Right cardiac atrium (tissue), 5 donors: ENCODE measurements at regions not wholly inside any gene's neighbourhood (a gene's known extent, or its start where the extent isn't known, plus 50 kb on each side); places are given as distances from the start of the nearest gene placed in this dataset.
A peak's percentile ranks its signal among the peaks of the same experiment; 100 is the strongest.

ENCODE experiments used
- ATAC-seq, 2 donors: fragments of 200-7000 bp; cut with Tn5 transposase; one replicate each; pipeline versions ENCODE4 v1.8.0 to v1.9.1; 2020; ENCODE audit warnings: moderate library complexity in 2 of 2, mild to moderate bottlenecking in 1 of 2
- DNase-seq, 3 donors: peaks; one replicate each; pipeline ENCODE4 v3.0.0-alpha.2; 2020
- H3K27ac ChIP-seq: one replicate; pipeline ENCODE4 v1.5.1; 2013; ENCODE audit warnings: mild to moderate bottlenecking, low read length, control low read depth, moderate library complexity
- H3K27me3 ChIP-seq: one replicate; pipeline ENCODE4 v1.6.1; 2013; ENCODE audit not compliant: control insufficient read depth, insufficient read depth
- H3K4me1 ChIP-seq: one replicate; pipeline ENCODE4 v1.6.1; 2013; ENCODE audit warnings: low read length; ENCODE audit not compliant: control insufficient read depth, insufficient read depth
- H3K4me3 ChIP-seq: one replicate; pipeline ENCODE4 v1.5.1; 2013; ENCODE audit warnings: low read length, control low read depth
- H3K9me3 ChIP-seq: one replicate; pipeline ENCODE4 v1.6.1; 2013; ENCODE audit warnings: low read length; ENCODE audit not compliant: control insufficient read depth
- WGBS: extraction: QIAGEN DNeasy Blood & Tissue Kit; methylation state at CpG from one replicate; pipeline ENCODE4 v1.1.7; 2013; 5-methylcytosine and 5-hydroxymethylcytosine counted together
- intact Hi-C, 4 donors: fragments of 100-400 bp; cut with DNase I; formaldehyde crosslinking; loops; one replicate each; pipeline versions ENCODE4 v1.11.0 to v1.14.0; 2022 to 2023
- donor health status: healthy with polysubstance abuse.
- donor health status: DM: no; HTN: yes; CAD: no.
- donor health status: DM: no; HTN: no; CAD: no.
- donor health status: DM: no; HTN: yes; CAD: no; lungs with severe emphysema.
- donor health status: DM: yes; HTN: yes; CAD: no.

DNA sequence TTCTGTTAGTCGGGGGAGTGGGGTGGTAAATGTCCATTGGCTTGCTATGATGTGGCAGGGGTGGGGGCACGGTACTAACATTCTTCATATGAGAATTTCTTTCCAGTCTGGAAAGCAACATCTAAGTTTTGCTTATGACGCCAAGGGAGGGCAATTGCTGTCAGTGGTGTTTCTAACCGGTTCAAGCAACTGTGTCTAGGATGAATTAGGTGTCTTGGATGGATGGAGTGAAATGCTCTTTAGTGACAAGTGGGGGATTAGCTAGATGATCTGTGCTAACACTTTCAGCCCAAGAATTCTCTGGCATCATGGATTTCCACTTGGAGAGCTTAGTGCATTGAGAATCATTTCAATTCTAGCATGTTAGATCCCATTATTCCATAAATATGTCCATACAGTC lies 262.6 kb upstream of the SORL1-AS1 start:
- no peak for DNase-seq
- Histone ChIP-seq H3K4me1 (no peaks in the 10 kb centered on the region), H3K27ac (no peak overlapping the region), H3K9me3 (no peaks in the 10 kb centered on the region), H3K4me3 (no peak overlapping the region), H3K27me3 (no peaks in the 10 kb centered on the region)
- intact Hi-C loops, result no loop called here
- no peak for ATAC-seq
- WGBS, result 68% methylated on average over 4 of the region's 4 CpGs

DNA sequence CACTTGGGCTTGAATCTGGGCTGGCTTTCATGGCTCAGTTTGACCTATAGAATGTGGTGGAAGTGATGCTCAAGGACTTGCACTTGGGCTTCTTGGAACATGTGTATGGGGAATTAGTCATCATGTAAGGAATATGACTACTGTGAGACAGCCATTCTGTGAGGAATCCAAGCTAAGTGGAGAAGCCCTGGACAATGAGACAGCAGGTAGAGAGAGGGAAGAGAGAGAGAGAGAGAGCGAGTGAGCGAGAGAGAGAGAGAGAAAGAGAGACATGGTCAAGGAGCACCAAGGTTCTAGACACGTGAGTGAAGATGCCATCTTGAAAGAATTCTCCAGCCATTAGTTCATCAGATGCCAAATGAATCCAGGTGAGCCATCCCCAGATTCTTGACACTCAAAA lies 261.6 kb upstream of the SORL1-AS1 start:
- WGBS, result 94% methylated on average over 3 of the region's 3 CpGs
- DNase-seq, result no peak
- intact Hi-C loops, result no loop called here
- no peak for ATAC-seq
- no peaks in the 10 kb centered on the region for H3K27me3 ChIP-seq
- H3K27ac ChIP-seq, result no peak overlapping the region
- H3K9me3 ChIP-seq, result no peaks in the 10 kb centered on the region
- H3K4me3 ChIP-seq, result no peak overlapping the region
- no peaks in the 10 kb centered on the region for H3K4me1 ChIP-seq

DNA sequence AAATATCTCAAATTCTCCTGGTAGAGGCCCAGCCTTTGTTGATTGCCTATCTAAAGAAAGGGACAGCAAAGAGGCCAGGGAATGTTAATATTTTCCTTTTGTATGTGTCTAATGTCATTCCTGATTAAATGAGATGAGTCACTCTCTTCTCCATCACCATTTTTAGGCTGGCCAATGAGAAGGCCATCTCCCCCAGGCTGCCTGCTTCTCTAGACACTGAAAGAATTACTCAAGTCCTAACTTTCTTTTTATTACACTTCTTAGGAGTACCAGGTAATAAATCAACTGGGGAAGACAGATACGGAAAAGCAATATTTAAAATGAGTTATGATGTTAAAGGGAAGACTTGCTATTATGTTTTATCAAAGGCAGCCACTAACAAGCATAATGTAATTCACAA lies 259.2 kb upstream of the SORL1-AS1 start:
- no peaks in the 10 kb centered on the region for H3K4me1 ChIP-seq
- no peak overlapping the region for H3K4me3 ChIP-seq
- ATAC-seq (no peak), DNase-seq (no peak)
- intact Hi-C loops, result no loop called here
- H3K9me3 ChIP-seq, result no peaks in the 10 kb centered on the region
- WGBS, result 90% methylated on average over 1 of the region's 1 CpG
- H3K27ac ChIP-seq, result no peak overlapping the region
- H3K27me3 ChIP-seq, result no peaks in the 10 kb centered on the region

DNA sequence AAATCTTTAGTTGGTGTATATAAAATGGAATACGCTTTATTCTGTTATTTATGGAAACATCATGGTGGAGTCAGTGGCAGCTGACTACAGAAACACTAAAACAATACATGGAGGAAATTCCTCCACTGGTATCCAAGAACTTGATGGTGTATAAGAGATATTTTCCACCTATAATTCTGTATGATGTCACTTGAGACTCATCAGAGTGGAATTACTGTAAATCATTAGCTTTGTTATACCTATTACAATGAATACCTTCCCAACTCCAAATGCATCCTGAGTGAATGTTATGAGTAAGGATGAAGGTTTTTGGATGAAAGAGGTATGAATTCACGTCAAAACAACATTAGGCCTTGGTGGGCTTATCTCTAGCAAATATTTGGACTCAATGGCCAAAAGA lies 258.5 kb upstream of the SORL1-AS1 start:
- ATAC-seq (no peak), DNase-seq (no peak)
- H3K27ac ChIP-seq, result no peak overlapping the region

DNA sequence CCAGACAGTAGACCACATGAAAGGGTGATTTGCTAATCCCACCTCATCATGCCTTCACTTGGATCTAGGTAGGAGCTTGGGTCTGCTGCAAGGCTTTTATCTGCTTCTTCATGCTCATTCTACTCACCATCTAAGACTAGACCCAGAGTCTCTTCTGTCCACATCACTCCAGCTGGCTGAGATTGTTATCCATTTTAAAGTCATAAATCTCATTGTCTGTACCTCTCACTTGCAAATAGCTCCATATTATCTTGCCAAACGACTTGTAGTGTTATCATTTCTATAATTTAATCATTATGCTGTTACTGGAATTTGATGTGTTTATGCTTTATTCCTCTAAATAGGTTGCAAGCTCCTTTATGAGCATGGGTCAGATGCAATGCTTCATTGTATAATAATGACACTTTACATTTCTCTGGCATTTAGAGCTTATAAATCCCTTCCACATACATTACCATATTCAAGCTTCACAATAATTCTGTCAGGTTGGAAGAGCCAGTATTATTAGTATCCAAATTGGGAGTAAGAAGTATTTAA lies 254.2 kb upstream of the SORL1-AS1 start:
- no peaks in the 10 kb centered on the region for H3K9me3 ChIP-seq
- intact Hi-C loops, result no loop called here
- ATAC-seq (no peak), DNase-seq (no peak)
- no peaks in the 10 kb centered on the region for H3K27me3 ChIP-seq
- no peak overlapping the region for H3K27ac ChIP-seq
- no peaks in the 10 kb centered on the region for H3K4me1 ChIP-seq
- 30% methylated on average over 1 of the region's 1 CpG for WGBS
- no peak overlapping the region for H3K4me3 ChIP-seq

More for the DNA sequence above, 258.5 kb upstream of the SORL1-AS1 start:
- no peaks in the 10 kb centered on the region for H3K9me3 ChIP-seq
- no peaks in the 10 kb centered on the region for H3K27me3 ChIP-seq
- intact Hi-C loops, result no loop called here
- H3K4me1 ChIP-seq, result no peaks in the 10 kb centered on the region
- 86% methylated on average over 2 of the region's 2 CpGs for WGBS
- H3K4me3 ChIP-seq, result no peak overlapping the region

DNA sequence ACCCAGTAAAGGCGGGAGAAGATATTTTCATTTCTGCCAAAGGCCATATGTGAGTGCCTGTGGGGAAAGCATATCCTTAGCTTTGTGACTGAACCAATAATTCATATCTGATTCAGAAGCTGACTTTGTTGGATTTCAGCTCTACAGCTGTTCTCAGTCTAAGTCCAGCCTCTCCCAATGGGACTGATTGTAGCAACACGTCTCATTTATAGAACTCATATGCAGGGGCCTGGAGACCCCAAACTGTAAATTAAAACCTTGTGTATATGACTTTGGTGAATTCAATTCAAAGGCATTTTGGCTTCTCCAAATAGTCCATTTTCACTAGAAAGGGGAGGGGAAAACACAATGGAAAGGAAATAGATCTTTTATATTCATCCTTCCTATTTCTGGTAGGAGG lies 250.4 kb upstream of the SORL1-AS1 start:
- DNase-seq (no peak), ATAC-seq (no peak)
- intact Hi-C loops, result no loop called here
- WGBS, result 61% methylated on average over 2 of the region's 2 CpGs
- H3K9me3 ChIP-seq, result no peaks in the 10 kb centered on the region
- H3K27ac ChIP-seq, result no peak overlapping the region
- no peaks in the 10 kb centered on the region for H3K27me3 ChIP-seq
- no peak overlapping the region for H3K4me3 ChIP-seq
- no peaks in the 10 kb centered on the region for H3K4me1 ChIP-seq

DNA sequence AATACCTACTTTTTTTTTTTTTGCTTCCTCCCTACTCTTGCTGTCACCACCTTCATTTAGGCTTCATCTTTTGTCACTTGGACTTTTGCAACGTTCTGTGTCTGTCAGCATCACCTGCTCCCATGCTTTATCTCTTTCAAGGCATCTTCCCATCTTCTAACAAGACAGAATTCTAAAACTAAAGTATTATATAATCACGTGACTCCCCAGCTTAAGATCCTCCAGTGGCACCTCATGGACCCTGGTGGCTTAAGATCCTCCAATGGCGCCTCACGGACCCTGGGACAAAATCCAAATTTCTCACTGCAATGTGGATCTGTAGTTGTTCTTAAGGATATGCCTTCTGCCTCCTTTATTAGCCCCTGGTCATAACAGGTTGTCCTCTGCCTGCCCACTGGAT lies 248.2 kb upstream of the SORL1-AS1 start:
- H3K4me3 ChIP-seq, result no peak overlapping the region
- H3K9me3 ChIP-seq, result no peaks in the 10 kb centered on the region
- H3K27ac ChIP-seq, result no peak overlapping the region
- 67% methylated on average over 4 of the region's 4 CpGs for WGBS
- H3K27me3 ChIP-seq, result no peaks in the 10 kb centered on the region
- ATAC-seq (no peak), DNase-seq (no peak)
- intact Hi-C loops, result no loop called here
- H3K4me1 ChIP-seq, result no peaks in the 10 kb centered on the region

DNA sequence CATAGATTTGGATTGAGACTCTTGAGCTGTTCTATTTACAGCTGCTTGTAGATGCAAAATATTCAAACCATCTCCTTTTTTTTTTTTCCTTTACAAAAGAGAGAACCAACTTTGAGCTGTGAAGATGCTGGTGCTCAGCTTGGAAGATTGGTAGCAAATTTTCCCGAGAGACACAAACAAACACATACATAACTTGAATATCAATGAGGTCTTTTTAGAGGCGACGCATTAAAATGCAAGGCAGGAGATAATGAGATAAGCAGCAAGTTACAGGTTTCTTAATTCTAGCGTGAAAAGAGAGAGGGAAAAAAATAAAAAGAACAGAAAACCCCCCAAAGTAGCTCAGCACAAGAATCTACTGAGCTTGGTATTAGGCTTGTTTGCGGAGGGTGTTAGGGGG lies 247.0 kb upstream of the SORL1-AS1 start:
- 26% methylated on average over 5 of the region's 5 CpGs for WGBS
- intact Hi-C loops, result no loop called here
- Histone ChIP-seq H3K4me1 (no peaks in the 10 kb centered on the region), H3K27me3 (no peaks in the 10 kb centered on the region), H3K27ac (no peak overlapping the region), H3K9me3 (no peaks in the 10 kb centered on the region), H3K4me3 (no peak overlapping the region)
- ATAC-seq, result no peak
- DNase-seq, result no peak

DNA sequence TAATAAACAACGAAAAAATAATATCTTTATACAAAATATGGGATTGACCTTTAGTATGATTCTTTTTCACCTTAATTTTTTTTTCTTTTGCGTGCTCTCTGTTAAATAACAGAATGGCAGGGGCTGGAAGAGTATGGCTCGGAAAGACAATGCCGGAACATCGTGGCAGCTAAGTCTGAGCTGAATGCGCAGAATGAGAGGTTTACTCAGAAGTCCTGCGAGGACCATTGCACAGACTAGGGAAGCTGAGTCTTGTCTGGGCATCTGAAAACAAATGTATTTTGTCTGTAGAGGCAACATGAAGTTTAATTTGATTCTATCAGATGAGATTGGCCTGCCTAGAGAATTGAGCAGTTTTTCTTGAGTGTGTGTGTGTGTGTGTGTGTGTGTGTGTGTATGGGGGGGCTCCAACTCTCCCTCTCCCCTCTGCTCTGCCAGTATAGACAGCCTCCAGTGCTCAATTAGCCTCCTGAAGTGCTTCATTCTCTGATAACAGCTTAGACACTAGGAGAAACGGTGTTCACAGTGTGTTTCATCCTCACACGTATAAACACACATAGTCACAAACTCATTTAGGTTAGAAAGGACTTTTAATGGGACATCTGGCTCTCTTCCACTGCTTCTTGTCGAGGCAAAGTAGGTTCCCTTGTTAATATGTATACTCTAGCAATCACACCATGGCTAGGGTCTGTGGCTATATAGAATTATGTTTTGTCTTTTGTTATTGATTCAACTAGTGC lies 244.3 kb upstream of the SORL1-AS1 start:
- no peak for ATAC-seq
- Histone ChIP-seq H3K9me3 (no peaks in the 10 kb centered on the region), H3K4me3 (no peak overlapping the region), H3K27ac (peak overlapping the region; percentile 98), H3K27me3 (no peaks in the 10 kb centered on the region), H3K4me1 (no peaks in the 10 kb centered on the region)
- intact Hi-C loops, result no loop called here
- DNase-seq, result no peak
- WGBS, result 68% methylated on average over 10 of the region's 10 CpGs

DNA sequence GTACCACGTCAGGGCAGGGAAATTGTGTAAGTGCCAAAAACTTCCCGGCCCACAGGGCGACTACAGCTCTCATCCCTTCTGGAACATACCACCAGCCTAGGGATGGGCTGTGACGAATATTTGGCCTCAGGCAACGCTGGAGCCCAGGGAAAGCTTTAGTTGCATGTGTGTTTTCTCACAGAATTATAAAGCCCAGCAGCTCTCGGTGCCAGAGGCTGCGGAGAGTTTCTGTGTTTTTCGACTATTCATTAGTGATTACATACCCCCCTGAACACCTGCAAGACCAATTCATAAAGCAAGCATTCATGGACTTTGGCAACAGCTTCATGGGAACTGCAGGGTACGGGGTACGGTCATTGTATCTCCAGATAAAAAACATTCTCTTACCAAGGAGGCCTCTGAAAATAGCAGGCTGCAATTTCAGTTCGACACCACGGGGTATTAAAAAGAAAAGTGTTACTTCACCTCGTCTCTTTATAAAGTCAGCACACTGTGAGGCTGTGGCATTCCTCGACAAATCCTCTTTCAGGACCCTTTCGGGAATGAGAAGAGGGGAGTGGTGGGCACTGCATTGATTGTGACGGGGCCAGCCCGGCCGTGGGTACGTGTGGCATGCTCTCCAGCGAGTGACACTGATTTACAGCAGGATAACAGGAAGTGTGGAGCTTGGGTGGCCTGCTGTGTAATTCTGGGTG lies 243.6 kb upstream of the SORL1-AS1 start:
- ATAC-seq (peak; percentile 67 to 74), DNase-seq (no peak)
- Histone ChIP-seq H3K27ac (peak overlapping the region; percentile 98), H3K4me3 (no peak overlapping the region), H3K27me3 (no peaks in the 10 kb centered on the region), H3K9me3 (no peaks in the 10 kb centered on the region), H3K4me1 (no peaks in the 10 kb centered on the region)
- intact Hi-C loops, result no loop called here
- WGBS, result 47% methylated on average over 20 of the region's 20 CpGs

DNA sequence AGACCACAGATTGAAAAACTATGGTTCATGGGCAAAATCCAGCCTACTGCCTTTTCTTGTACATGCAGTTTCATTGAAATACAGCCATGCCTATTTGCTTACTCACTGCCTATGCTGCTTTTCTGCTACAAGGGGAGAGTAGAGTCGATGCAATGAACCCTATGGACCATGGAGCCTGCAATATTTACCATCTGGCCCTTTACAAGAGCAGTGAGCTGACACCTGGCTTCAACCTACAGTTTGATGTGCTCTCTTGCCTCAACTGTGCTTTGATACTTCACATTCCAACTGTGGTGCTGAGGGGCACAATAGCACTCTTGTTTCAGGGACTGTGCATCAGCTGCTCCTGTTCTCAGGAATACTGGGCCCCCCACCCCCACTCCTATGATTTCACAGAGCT lies 239.5 kb upstream of the SORL1-AS1 start:
- intact Hi-C loops, result no loop called here
- no peak for DNase-seq
- 81% methylated on average over 1 of the region's 1 CpG for WGBS
- no peak for ATAC-seq
- Histone ChIP-seq H3K27me3 (no peaks in the 10 kb centered on the region), H3K27ac (no peak overlapping the region), H3K4me3 (no peak overlapping the region), H3K4me1 (no peaks in the 10 kb centered on the region), H3K9me3 (no peaks in the 10 kb centered on the region)
